Endothelial cell (in vitro differentiated cells): ENCODE measurements at regions not wholly inside any gene's neighbourhood (a gene's known extent, or its start where the extent isn't known, plus 50 kb on each side); places are given as distances from the start of the nearest gene placed in this dataset.

Experiments used
- DNase-seq: peaks from one replicate; pipeline ENCODE4 v3.0.0; 2021; ENCODE audit warnings: low spot score
- H3K27ac Mint-ChIP-seq: one replicate; pipeline ENCODE4 v1.8.0; 2021; ENCODE audit warnings: mixed read lengths, inconsistent platforms; ENCODE audit not compliant: unreplicated experiment
- H3K27me3 Mint-ChIP-seq: one replicate; pipeline ENCODE4 v1.8.0; 2021; ENCODE audit warnings: mild to moderate bottlenecking, moderate library complexity, mixed read lengths, inconsistent platforms; ENCODE audit not compliant: unreplicated experiment
- H3K36me3 Mint-ChIP-seq: one replicate; pipeline ENCODE4 v1.8.0; 2021; ENCODE audit warnings: mild to moderate bottlenecking, low read depth, mixed read lengths, inconsistent platforms; ENCODE audit not compliant: unreplicated experiment
- H3K4me1 Mint-ChIP-seq: one replicate; pipeline ENCODE4 v1.8.0; 2021; ENCODE audit warnings: mild to moderate bottlenecking, mixed read lengths, inconsistent platforms; ENCODE audit not compliant: unreplicated experiment
- H3K4me3 Mint-ChIP-seq: one replicate; pipeline ENCODE4 v1.8.0; 2021; ENCODE audit warnings: mild to moderate bottlenecking, mixed read lengths, inconsistent platforms; ENCODE audit not compliant: unreplicated experiment
- H3K9me3 Mint-ChIP-seq: one replicate; pipeline ENCODE4 v1.8.0; 2021; ENCODE audit warnings: mixed read lengths, inconsistent platforms; ENCODE audit not compliant: unreplicated experiment
- CTCF ChIP-seq: fragments of 200-600 bp; sonication (generic); IDR thresholded peaks from one replicate; pipeline ENCODE4 v1.5.0; 2021; ENCODE audit warnings: antibody characterized with exemption; ENCODE audit not compliant: unreplicated experiment

- no peak for TF ChIP-seq CTCF
- DNase-seq: no peak
- H3K27me3 Mint-ChIP-seq: peaks cover 7% of the 10 kb centered on the region
- H3K27ac Mint-ChIP-seq: no peak overlapping the region
- no peak overlapping the region for H3K4me3 Mint-ChIP-seq
- no peaks in the 10 kb centered on the region for H3K36me3 Mint-ChIP-seq
- peaks cover 6% of the 10 kb centered on the region for H3K4me1 Mint-ChIP-seq
- no peaks in the 10 kb centered on the region for H3K9me3 Mint-ChIP-seq
Measured at GRCh38 chr22:27239520-27239919, 562.0 kb downstream of the MN1 start.

GRCh38 chr22:27240298-27241075, 561.1 kb downstream of the MN1 start:
- TF ChIP-seq CTCF: no peak
- H3K27me3 Mint-ChIP-seq: peaks cover 7% of the 10 kb centered on the region
- no peaks in the 10 kb centered on the region for H3K36me3 Mint-ChIP-seq
- H3K4me3 Mint-ChIP-seq: no peak overlapping the region
- H3K9me3 Mint-ChIP-seq: no peaks in the 10 kb centered on the region
- DNase-seq: no peak
- peaks cover 6% of the 10 kb centered on the region for H3K4me1 Mint-ChIP-seq
- no peak overlapping the region for H3K27ac Mint-ChIP-seq

GRCh38 chr22:27241430-27242321, 559.9 kb downstream of the MN1 start:
- Mint-ChIP-seq H3K27me3 (peaks cover 10% of the 10 kb centered on the region), H3K36me3 (peaks cover 6% of the 10 kb centered on the region), H3K9me3 (no peaks in the 10 kb centered on the region), H3K4me3 (no peak overlapping the region), H3K27ac (no peak overlapping the region), H3K4me1 (peaks cover 12% of the 10 kb centered on the region)
- TF ChIP-seq CTCF: no peak
- no peak for DNase-seq

- peaks cover 20% of the 10 kb centered on the region for H3K4me1 Mint-ChIP-seq
- H3K27me3 Mint-ChIP-seq: peaks cover 7% of the 10 kb centered on the region
Measured at GRCh38 chr22:27242474-27242873, 559.1 kb downstream of the MN1 start.

More at GRCh38 chr22:27242474-27242873, 559.1 kb downstream of the MN1 start:
- H3K4me3 Mint-ChIP-seq: no peak overlapping the region
- H3K27ac Mint-ChIP-seq: no peak overlapping the region
- DNase-seq: no peak
- no peak for TF ChIP-seq CTCF
- H3K9me3 Mint-ChIP-seq: no peaks in the 10 kb centered on the region
- H3K36me3 Mint-ChIP-seq: peaks cover 7% of the 10 kb centered on the region
